AG09309 (cell line): ENCODE measurements at regions not wholly inside any gene's neighbourhood (a gene's known extent, or its start where the extent isn't known, plus 50 kb on each side); places are given as distances from the start of the nearest gene placed in this dataset.
A peak's percentile ranks its signal among the peaks of the same experiment; 100 is the strongest.
"Not testable (repeated sequence)": the region's sequence is repeated elsewhere in the genome, so short reads cannot be mapped to it uniquely, and the experiment has no call there.

ENCODE experiments used
- DNase-seq: peaks from one replicate; pipeline ENCODE4 v3.0.0-alpha.2; 2010; ENCODE audit warnings: low read depth
- H3K4me3 ChIP-seq: 2 replicates; pipeline ENCODE4 v1.5.1; 2011; ENCODE audit warnings: mild to moderate bottlenecking, low read depth, low read length, moderate library complexity; ENCODE audit not compliant: control insufficient read depth
- CTCF ChIP-seq: IDR thresholded peaks from 2 replicates; pipeline ENCODE4 v1.5.1; 2011; ENCODE audit warnings: mild to moderate bottlenecking, low read depth, low read length, inconsistent platforms; ENCODE audit not compliant: insufficient read depth, control insufficient read depth; ENCODE audit errors: missing control alignments

GRCh38 chr16:29213770-29214169, 192.7 kb downstream of the NPIPB11 start:
- not testable (repeated sequence) for DNase-seq, H3K4me3 ChIP-seq

DNA sequence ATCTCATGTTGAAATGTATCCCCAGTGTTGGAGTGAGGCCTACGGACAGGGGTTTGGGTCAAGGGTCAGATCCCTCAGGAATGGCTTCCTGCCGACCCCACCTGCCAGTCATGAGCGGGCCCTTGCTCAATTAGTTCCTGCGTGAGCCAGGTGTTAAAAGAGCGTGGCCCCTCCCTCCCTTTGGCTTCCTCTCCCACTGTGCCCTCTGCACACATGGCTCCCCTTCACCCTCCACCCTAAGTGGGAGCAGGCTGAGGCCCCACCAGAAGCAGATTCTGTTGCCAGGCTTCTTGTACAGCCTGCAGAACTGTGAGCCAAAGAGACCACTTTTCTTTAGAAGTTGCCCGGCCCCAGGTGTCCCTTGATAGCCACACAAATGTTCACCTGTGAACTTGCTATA, 193.3 kb downstream of the NPIPB11 start:
- DNase-seq, H3K4me3 ChIP-seq: not testable (repeated sequence)

GRCh38 chr16:29212084-29213027, 194.2 kb downstream of the NPIPB11 start:
- H3K4me3 ChIP-seq, DNase-seq: not testable (repeated sequence)

DNA sequence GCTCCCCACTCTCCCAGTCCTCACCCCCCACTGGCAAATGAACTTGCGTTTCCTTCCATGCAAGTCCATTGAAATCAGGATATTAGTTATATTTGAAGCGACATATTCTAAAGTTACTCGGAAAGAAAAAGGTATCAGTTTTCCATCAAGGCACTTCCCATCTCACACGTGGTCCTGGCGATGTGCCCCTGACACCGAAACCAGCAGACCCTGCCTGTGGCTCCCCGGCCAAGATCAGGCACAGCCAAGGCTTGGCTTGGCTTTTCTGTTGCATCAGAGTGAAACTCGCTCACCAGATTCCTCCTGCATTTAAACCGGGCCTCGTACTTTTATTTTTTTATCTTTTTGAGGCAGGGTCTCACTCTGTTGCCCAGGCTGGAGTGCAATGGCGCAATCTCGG, 195.1 kb downstream of the NPIPB11 start:
- DNase-seq = not testable (repeated sequence)

GRCh38 chr16:29210299-29211150, 196.0 kb downstream of the NPIPB11 start:
- not testable (repeated sequence) for H3K4me3 ChIP-seq, DNase-seq

More for the DNA sequence above, 195.1 kb downstream of the NPIPB11 start:
- H3K4me3 ChIP-seq = not testable (repeated sequence)

DNA sequence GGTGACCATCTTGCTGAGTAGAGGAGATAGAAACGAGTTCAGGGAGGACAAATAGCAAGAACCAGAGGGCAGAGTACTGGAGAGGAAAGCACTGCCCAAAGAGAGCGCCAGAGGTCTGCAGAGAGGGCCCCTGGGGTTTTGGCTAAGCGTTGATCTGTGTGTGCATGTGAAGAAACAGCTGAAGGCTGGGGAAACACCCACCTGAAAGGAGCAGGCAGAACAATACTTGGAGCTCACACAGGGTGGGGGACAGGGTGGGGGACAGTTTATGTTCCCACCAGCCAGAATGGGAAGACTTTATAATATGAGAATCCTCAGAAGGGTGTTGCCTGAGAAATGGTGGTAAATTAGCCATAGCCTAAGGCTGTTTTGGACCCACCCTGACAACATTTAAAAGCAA, 200.4 kb downstream of the NPIPB11 start:
- H3K4me3 ChIP-seq, DNase-seq: not testable (repeated sequence)

GRCh38 chr16:29205151-29205550, 201.4 kb downstream of the NPIPB11 start:
- not testable (repeated sequence) for DNase-seq, H3K4me3 ChIP-seq

- H3K4me3 ChIP-seq = no peak overlapping the region
- DNase-seq = no peak
- TF ChIP-seq CTCF = no peak
Observed at GRCh38 chr16:29204806-29205135, 201.7 kb downstream of the NPIPB11 start.

DNA sequence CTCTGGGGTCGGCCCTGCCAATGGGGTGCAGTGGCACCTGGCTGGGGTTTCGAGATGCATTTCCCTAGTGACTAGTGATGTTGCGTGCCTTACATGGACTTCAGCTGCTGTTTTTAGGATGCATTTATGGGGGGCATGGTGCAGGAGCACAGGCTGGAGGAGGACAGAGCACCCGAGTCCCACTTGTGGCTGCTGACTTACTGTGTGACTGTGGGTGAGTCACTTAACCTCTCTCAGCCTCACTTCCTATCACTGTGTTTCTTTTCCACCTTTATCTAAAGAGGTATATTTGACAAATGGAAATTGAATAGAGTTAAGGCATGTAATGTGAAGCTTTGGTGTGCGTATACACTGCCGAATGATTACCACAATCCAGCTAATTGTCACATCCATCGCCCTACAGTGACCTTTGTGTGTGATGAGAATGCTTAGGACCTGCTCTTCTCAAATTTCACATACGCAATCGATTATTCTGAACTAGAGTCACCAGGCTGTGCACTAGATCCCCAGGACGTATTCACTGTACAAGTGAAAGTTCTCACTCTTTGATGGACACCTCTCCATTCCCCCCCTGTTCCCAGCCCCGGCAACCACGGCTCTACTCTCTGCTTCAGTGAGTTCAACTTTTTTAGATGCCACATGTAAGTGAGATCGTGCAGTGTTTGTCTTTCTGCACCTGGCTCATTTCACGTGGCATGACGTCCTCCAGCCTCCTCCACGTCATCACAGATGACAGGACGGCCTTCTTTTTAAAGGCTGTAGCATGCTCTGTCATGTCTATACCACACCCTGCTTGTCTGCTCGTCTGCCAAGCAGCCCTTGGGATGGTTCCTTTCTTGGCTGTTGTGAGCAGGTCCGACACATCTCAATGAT, 202.3 kb downstream of the NPIPB11 start:
- DNase-seq, H3K4me3 ChIP-seq: not testable (repeated sequence)

DNA sequence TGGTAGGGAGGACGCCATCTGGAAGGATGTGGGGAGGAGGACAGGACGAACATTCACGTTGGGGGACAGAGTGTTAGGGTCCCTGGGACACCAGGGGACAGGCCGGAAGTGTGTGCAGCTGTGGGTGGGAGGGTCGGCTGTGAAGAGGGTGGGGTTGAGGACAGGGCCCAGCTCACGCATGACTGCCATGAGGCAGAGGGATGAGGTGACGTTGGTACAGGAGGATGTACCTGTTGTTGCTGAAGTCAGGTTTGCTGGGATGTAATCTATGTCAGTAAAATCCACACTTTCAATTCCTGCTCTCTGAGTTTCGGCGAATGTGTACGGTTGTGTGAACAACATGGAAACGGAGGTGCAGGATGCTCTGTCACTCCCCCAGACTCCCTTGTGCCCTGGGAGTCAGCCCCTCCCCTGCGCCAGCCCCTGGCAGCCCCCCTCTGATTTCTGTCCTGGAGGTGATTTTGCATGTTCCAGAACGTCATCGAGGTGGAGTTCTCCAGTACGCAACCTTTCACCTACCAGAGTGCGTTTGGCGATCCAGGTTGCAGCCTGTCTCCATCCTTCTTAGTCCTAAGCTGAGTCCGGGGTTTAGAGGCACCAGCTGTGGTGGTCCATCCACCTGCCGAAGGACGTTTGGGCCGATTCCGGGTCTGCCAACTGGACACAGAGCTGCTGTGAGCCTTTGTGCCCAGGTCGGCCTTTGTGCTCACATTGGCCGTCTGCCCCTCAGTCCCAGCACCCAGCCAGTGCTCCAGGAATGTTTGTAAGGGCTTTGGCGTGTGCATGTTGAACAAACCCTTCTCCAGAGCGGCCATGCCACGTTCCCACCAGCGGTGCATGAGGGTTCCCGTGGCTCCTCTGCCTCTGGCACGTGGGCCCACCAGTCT, 203.2 kb downstream of the NPIPB11 start:
- H3K4me3 ChIP-seq, DNase-seq: not testable (repeated sequence)

DNA sequence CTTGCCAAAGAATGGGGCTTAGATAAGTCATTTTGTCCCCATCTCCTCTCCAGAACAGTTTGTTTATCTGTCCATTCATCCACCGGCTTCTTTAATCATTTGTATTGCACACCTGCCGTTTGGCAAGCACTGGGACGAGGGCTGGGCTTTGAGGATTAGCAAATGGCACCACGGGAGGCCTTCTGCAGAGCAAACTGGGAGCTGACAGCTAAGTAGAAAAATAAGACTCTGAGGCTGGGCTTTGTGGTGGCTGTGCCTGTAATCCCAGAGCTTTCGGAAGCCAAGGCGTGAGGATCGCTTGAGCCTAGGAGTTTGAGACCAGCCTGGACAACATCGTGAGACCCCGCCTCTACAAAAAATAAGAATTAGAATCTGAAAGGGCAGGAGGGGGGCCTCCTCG, 203.9 kb downstream of the NPIPB11 start:
- H3K4me3 ChIP-seq, DNase-seq: not testable (repeated sequence)

GRCh38 chr16:29202025-29202632, 204.4 kb downstream of the NPIPB11 start:
- not testable (repeated sequence) for H3K4me3 ChIP-seq, DNase-seq

GRCh38 chr16:29201296-29202024, 205.1 kb downstream of the NPIPB11 start:
- DNase-seq, H3K4me3 ChIP-seq: not testable (repeated sequence)

DNA sequence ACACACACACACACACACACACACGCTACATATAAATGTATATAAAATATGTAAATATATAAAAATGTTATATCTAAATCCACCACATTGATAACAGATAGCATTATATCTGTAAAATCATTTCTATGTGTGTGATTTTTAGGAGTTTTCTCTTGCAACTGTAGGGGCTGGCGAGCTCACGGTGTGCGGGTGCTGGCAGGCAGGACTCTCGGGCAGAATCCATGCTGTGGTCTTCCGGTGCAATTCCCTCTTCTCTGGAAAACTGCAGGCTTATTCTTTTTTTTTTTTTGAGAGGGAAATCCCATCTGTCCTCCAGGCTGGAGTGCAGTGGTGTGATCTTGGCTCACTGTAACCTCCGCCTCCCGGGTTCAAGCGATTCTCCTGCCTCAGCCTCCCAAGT, 205.8 kb downstream of the NPIPB11 start:
- H3K4me3 ChIP-seq, DNase-seq: not testable (repeated sequence)

DNA sequence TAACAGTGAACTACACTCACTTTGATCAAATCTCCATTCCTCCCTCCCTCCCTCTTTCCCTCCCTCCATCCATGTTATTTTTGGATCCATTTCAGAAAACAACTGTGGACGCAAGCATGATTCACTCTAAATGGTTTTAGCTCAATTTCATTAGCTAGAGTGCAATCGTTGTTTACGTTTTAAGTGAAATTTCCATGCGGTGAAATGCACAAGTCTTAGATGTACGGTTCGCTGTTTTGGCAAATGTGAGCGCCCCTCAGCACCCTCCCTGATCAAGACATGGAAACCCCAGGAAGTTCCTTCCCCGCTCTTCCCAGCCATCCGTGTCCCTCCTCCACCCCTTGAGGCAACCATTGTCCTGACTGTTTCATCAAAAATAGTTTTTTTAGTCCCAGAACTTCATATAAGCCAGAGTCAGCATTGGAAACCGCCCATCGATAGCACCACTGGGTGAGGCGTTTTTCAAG, 206.3 kb downstream of the NPIPB11 start:
- DNase-seq = not testable (repeated sequence)
- peak overlapping the region; percentile 12 for H3K4me3 ChIP-seq
